Spleen (tissue), 11 donors: ENCODE measurements at regions not wholly inside any gene's neighbourhood (a gene's known extent, or its start where the extent isn't known, plus 50 kb on each side); places are given as distances from the start of the nearest gene placed in this dataset.

Source experiments
- DNase-seq: peaks from one replicate; pipeline ENCODE4 v3.0.0-alpha.2; 2020
- H3K27ac ChIP-seq, 8 donors: fragments of 200-600 bp; sonication (generic) in 7 of 8; 1 replicate in 4 of 8; 2 replicates in 4 of 8; pipeline versions ENCODE4 v1.5.0 to v1.8.0; 2016 to 2021; ENCODE audit warnings: inconsistent platforms in 4 of 8, mild to moderate bottlenecking in 4 of 8, moderate library complexity in 1 of 8
- H3K27me3 ChIP-seq, 7 donors: fragments of 200-600 bp; sonication (generic) in 6 of 7; replicated peaks in 1 of 7; 1 replicate in 4 of 7; 2 replicates in 3 of 7; pipeline versions ENCODE4 v1.5.0 to v1.8.0; 2016 to 2021; ENCODE audit warnings: inconsistent platforms in 3 of 7, mild to moderate bottlenecking in 1 of 7
- H3K36me3 ChIP-seq, 6 donors: fragments of 200-600 bp; sonication (generic) in 5 of 6; 1 replicate in 4 of 6; 2 replicates in 2 of 6; pipeline versions ENCODE4 v1.5.0 to v1.8.0; 2016 to 2021; ENCODE audit warnings: inconsistent platforms in 2 of 6
- H3K4me1 ChIP-seq, 6 donors: fragments of 200-600 bp; sonication (generic) in 5 of 6; 1 replicate in 3 of 6; 2 replicates in 3 of 6; pipeline versions ENCODE4 v1.5.0 to v1.8.0; 2016 to 2021; ENCODE audit warnings: inconsistent platforms in 3 of 6
- H3K4me3 ChIP-seq, 8 donors: fragments of 200-600 bp; sonication (generic) in 7 of 8; 1 replicate in 4 of 8; 2 replicates in 4 of 8; pipeline versions ENCODE4 v1.5.0 to v1.8.0; 2016 to 2021; ENCODE audit warnings: inconsistent platforms in 4 of 8, mild to moderate bottlenecking in 4 of 8, moderate library complexity in 2 of 8
- H3K9me3 ChIP-seq, 8 donors: fragments of 200-600 bp; sonication (generic) in 7 of 8; 1 replicate in 4 of 8; 2 replicates in 4 of 8; pipeline versions ENCODE4 v1.5.0 to v1.8.0; 2016 to 2021; ENCODE audit warnings: inconsistent platforms in 4 of 8
- POLR2A ChIP-seq, 3 donors: fragments of 450-650 bp; IDR thresholded peaks; one replicate each; pipeline ENCODE4 v1.5.1; 2017; ENCODE audit warnings: antibody characterized with exemption in 3 of 3, mild to moderate bottlenecking in 1 of 3
- POLR2AphosphoS5 ChIP-seq, 3 donors: sonication (generic); formaldehyde crosslinking; IDR thresholded peaks; one replicate each; pipeline ENCODE4 v1.5.1; 2017; ENCODE audit warnings: antibody characterized with exemption in 3 of 3
- WGBS, 5 donors: extraction: QIAGEN DNeasy Blood & Tissue Kit in 3 of 5; methylation state at CpG; one replicate each; pipeline versions ENCODE4 v1.1.5 to v1.1.7; 2013 to 2018; 5-methylcytosine and 5-hydroxymethylcytosine counted together
- intact Hi-C: fragments of 100-400 bp; cut with DNase I; formaldehyde crosslinking; loops from one replicate; pipeline ENCODE4 v1.15.0; 2023; ENCODE audit warnings: low total_unique reads
- TF ChIP-seq, protein P1 (sequence below), 11 experiments: fragments of 200-600 bp in 7 of 11; fragments of 450-650 bp in 4 of 11; sonication (generic) in 4 of 11; IDR thresholded peaks in 8 of 11; conservative IDR thresholded peaks in 3 of 11; 1 replicate in 7 of 11; 2 replicates in 4 of 11; pipeline versions ENCODE4 v1.4.0 to v1.8.0; 2016 to 2021; ENCODE audit warnings: antibody characterized with exemption in 11 of 11, inconsistent platforms in 4 of 11, mild to moderate bottlenecking in 1 of 11
- donor health status: healthy with polysubstance abuse.
- donor health status: DM: no; HTN: no; CAD: no; lungs with moderate emphysema.
- donor health status: DM: no; HTN: no; CAD: no.
- donor health status: Bipolar disorder and iron deficiency.
- donor health status: healthy.
- donor health status: DM: no; HTN: no; CAD: no.
- donor health status: DM: yes; HTN: yes; CAD: no.

DNA sequence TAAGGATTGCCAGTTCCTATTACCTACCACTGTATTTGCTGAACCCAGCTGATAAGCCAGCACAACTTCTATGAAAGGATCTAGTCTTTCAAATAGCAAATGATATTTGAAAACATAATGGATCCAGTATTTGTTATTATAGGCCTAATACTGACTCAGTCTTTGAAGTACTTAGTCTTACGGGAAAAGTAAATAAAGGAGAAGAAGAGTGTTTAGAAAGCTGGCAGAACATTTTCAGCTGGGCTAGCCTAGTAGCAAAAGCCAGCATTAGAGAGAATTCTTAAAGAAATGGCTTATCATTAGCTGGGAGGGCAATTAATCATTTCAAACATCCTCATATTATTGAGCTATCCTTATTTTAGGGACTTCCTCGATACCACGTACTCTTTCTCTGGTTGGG is 101.4 kb upstream of the GOLIM4 start:
- Histone ChIP-seq H3K27me3 (peaks cover 0 to 11% (median 0%) of the 10 kb centered on the region in 7 donors), H3K36me3 (no peaks in the 10 kb centered on the region), H3K27ac (no peak overlapping the region), H3K4me1 (no peaks in the 10 kb centered on the region), H3K9me3 (no peaks in the 10 kb centered on the region), H3K4me3 (no peak overlapping the region)
- 86 to 91% (median 88%) methylated on average over 3 of the region's 3 CpGs for WGBS, 5 donors
- no peak for DNase-seq
- intact Hi-C loops = no loop called here
- TF ChIP-seq POLR2A (IDR thresholded peaks at IDR 0.05) (no peak), POLR2AphosphoS5 (IDR thresholded peaks at IDR 0.05) (no peak)
- TF ChIP-seq, protein P1, sequence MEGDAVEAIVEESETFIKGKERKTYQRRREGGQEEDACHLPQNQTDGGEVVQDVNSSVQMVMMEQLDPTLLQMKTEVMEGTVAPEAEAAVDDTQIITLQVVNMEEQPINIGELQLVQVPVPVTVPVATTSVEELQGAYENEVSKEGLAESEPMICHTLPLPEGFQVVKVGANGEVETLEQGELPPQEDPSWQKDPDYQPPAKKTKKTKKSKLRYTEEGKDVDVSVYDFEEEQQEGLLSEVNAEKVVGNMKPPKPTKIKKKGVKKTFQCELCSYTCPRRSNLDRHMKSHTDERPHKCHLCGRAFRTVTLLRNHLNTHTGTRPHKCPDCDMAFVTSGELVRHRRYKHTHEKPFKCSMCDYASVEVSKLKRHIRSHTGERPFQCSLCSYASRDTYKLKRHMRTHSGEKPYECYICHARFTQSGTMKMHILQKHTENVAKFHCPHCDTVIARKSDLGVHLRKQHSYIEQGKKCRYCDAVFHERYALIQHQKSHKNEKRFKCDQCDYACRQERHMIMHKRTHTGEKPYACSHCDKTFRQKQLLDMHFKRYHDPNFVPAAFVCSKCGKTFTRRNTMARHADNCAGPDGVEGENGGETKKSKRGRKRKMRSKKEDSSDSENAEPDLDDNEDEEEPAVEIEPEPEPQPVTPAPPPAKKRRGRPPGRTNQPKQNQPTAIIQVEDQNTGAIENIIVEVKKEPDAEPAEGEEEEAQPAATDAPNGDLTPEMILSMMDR (IDR thresholded peaks at IDR 0.05 in 8 of 11, conservative IDR thresholded peaks at IDR 0.05 in 3 of 11) = no peak

GRCh38 chr3:168191856-168192255 is 96.1 kb upstream of the GOLIM4 start:
- TF ChIP-seq, protein P1 (IDR thresholded peaks at IDR 0.05 in 8 of 11, conservative IDR thresholded peaks at IDR 0.05 in 3 of 11) = no peak
- TF ChIP-seq POLR2AphosphoS5 (IDR thresholded peaks at IDR 0.05) = no peak
- TF ChIP-seq POLR2A (IDR thresholded peaks at IDR 0.05) = no peak
- H3K36me3 ChIP-seq = no peaks in the 10 kb centered on the region
- no peak for DNase-seq
- no peak overlapping the region for H3K27ac ChIP-seq
- intact Hi-C loops = no loop called here
- H3K27me3 ChIP-seq = no peaks in the 10 kb centered on the region
- no peak overlapping the region for H3K4me3 ChIP-seq
- H3K9me3 ChIP-seq = no peaks in the 10 kb centered on the region
- H3K4me1 ChIP-seq = no peaks in the 10 kb centered on the region

GRCh38 chr3:168187233-168187632 is 91.5 kb upstream of the GOLIM4 start:
- DNase-seq = no peak
- H3K27me3 ChIP-seq = no peaks in the 10 kb centered on the region
- no peak overlapping the region for H3K4me3 ChIP-seq
- no peaks in the 10 kb centered on the region for H3K4me1 ChIP-seq
- TF ChIP-seq, protein P1 (IDR thresholded peaks at IDR 0.05 in 8 of 11, conservative IDR thresholded peaks at IDR 0.05 in 3 of 11) = no peak
- TF ChIP-seq POLR2AphosphoS5 (IDR thresholded peaks at IDR 0.05) = no peak
- TF ChIP-seq POLR2A (IDR thresholded peaks at IDR 0.05) = no peak
- no peaks in the 10 kb centered on the region for H3K36me3 ChIP-seq
- 64 to 73% (median 69%) methylated on average over 3 of the region's 3 CpGs for WGBS, 5 donors
- H3K27ac ChIP-seq = no peak overlapping the region
- intact Hi-C loops = no loop called here
- no peaks in the 10 kb centered on the region for H3K9me3 ChIP-seq

- H3K4me1 ChIP-seq = no peaks in the 10 kb centered on the region
- TF ChIP-seq POLR2A (IDR thresholded peaks at IDR 0.05) = no peak
- no peak for TF ChIP-seq POLR2AphosphoS5 (IDR thresholded peaks at IDR 0.05)
- TF ChIP-seq, protein P1 (IDR thresholded peaks at IDR 0.05 in 8 of 11, conservative IDR thresholded peaks at IDR 0.05 in 3 of 11) = no peak
- no peaks in the 10 kb centered on the region for H3K36me3 ChIP-seq
- no peaks in the 10 kb centered on the region for H3K27me3 ChIP-seq
- no peak overlapping the region for H3K4me3 ChIP-seq
- intact Hi-C loops = no loop called here
- 88 to 97% (median 91%) methylated on average over 5 of the region's 5 CpGs for WGBS, 5 donors
- DNase-seq = no peak
- no peaks in the 10 kb centered on the region for H3K9me3 ChIP-seq
- no peak overlapping the region for H3K27ac ChIP-seq
Measured at GRCh38 chr3:168186293-168186983, 90.7 kb upstream of the GOLIM4 start.
